Tibial nerve (tissue), 3 donors: ENCODE measurements at regions not wholly inside any gene's neighbourhood (a gene's known extent, or its start where the extent isn't known, plus 50 kb on each side); places are given as distances from the start of the nearest gene placed in this dataset.

Experiments
- CTCF ChIP-seq, 5 experiments: fragments of 200-600 bp in 3 of 5; fragments of 450-650 bp in 2 of 5; sonication (generic) in 3 of 5; IDR thresholded peaks; one replicate each; pipeline ENCODE4 v1.5.1; 2016 to 2019; ENCODE audit warnings: antibody characterized with exemption in 5 of 5, mild to moderate bottlenecking in 3 of 5, moderate library complexity in 2 of 5
- POLR2A ChIP-seq, 2 donors: fragments of 450-650 bp; IDR thresholded peaks; one replicate each; pipeline ENCODE4 v1.6.1; 2017; ENCODE audit warnings: antibody characterized with exemption in 2 of 2, mild to moderate bottlenecking in 2 of 2, moderate library complexity in 2 of 2

- TF ChIP-seq CTCF (IDR thresholded peaks at IDR 0.05) (no peak), POLR2A (IDR thresholded peaks at IDR 0.05) (no peak)
These were observed 144.0 kb upstream of the GRIK2 start for GRCh38 chr6:101249470-101249869.
